Lower lobe of right lung (tissue), 2 donors: ENCODE measurements at regions not wholly inside any gene's neighbourhood (a gene's known extent, or its start where the extent isn't known, plus 50 kb on each side); places are given as distances from the start of the nearest gene placed in this dataset.
A peak's percentile ranks its signal among the peaks of the same experiment; 100 is the strongest.

Experiments
- ATAC-seq, 2 donors: fragments of 200-7000 bp; cut with Tn5 transposase; one replicate each; pipeline ENCODE4 v1.9.1; 2020 to 2022; ENCODE audit warnings: mild to moderate bottlenecking in 2 of 2, moderate library complexity in 2 of 2
- DNase-seq: peaks from one replicate; pipeline ENCODE4 v3.0.0-alpha.2; 2020
- H3K27ac ChIP-seq: fragments of 200-600 bp; one replicate; pipeline ENCODE4 v1.8.0; 2022
- H3K27me3 ChIP-seq: fragments of 200-600 bp; one replicate; pipeline ENCODE4 v1.8.0; 2022; ENCODE audit warnings: low read depth
- H3K36me3 ChIP-seq: fragments of 200-600 bp; one replicate; pipeline ENCODE4 v1.8.0; 2022; ENCODE audit warnings: mild to moderate bottlenecking
- H3K4me1 ChIP-seq: fragments of 200-600 bp; one replicate; pipeline ENCODE4 v1.8.0; 2022
- H3K4me3 ChIP-seq: fragments of 200-600 bp; one replicate; pipeline ENCODE4 v1.8.0; 2022; ENCODE audit warnings: mild to moderate bottlenecking
- H3K9me3 ChIP-seq: fragments of 200-600 bp; one replicate; pipeline ENCODE4 v1.8.0; 2022
- intact Hi-C: fragments of 100-400 bp; cut with DNase I; formaldehyde crosslinking; loops from one replicate; pipeline ENCODE4 v1.11.0; 2022
- TF ChIP-seq, protein P1 (sequence below): fragments of 200-600 bp; IDR thresholded peaks from one replicate; pipeline ENCODE4 v1.8.0; 2022; ENCODE audit warnings: antibody characterized with exemption, mild to moderate bottlenecking
- donor health status: DM: no; HTN: yes; CAD: no; lungs with severe emphysema.

DNA sequence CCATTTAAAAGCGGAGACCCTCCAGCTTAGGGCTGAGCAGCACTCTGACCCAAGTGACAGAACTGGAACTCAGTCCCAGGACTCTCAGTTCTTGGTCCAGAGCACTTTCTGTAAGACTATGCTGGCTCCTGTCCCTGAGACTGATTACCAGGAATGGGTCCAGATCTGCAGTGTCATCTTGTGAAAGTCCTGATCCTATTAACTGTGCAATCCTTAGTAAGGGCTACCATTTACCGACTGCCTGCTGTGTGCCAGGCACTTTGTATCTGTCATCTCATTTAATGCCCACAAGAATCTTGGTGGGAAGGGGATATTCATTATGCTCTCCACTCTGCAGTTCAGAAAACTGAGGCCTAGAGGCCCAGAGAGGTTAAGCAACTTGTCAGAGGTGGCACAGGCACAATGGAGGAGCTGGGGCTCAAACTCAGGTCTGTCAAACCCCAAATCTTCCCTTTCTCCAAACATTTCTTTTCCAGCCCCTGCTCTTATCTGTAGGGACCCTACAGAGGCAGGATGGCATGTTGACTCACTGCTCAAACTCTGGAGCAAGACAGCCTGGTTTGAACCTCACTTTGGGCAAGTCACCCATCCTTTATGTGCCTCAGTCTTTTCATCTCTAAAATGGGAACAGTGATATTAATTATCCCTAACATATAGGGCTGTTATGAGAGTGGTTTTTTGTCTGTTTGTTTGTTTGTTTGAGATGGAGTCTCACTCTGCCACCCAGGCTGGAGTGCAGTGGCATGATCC is 57.6 kb upstream of the IFNLR1 start:
- Histone ChIP-seq H3K4me1 (no peaks in the 10 kb centered on the region), H3K27me3 (no peaks in the 10 kb centered on the region), H3K9me3 (no peaks in the 10 kb centered on the region), H3K4me3 (no peak overlapping the region), H3K36me3 (no peaks in the 10 kb centered on the region), H3K27ac (no peak overlapping the region)
- DNase-seq: no peak
- no peak for ATAC-seq
- intact Hi-C loops: no loop called here
- TF ChIP-seq, protein P1, sequence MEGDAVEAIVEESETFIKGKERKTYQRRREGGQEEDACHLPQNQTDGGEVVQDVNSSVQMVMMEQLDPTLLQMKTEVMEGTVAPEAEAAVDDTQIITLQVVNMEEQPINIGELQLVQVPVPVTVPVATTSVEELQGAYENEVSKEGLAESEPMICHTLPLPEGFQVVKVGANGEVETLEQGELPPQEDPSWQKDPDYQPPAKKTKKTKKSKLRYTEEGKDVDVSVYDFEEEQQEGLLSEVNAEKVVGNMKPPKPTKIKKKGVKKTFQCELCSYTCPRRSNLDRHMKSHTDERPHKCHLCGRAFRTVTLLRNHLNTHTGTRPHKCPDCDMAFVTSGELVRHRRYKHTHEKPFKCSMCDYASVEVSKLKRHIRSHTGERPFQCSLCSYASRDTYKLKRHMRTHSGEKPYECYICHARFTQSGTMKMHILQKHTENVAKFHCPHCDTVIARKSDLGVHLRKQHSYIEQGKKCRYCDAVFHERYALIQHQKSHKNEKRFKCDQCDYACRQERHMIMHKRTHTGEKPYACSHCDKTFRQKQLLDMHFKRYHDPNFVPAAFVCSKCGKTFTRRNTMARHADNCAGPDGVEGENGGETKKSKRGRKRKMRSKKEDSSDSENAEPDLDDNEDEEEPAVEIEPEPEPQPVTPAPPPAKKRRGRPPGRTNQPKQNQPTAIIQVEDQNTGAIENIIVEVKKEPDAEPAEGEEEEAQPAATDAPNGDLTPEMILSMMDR: no peak

DNA sequence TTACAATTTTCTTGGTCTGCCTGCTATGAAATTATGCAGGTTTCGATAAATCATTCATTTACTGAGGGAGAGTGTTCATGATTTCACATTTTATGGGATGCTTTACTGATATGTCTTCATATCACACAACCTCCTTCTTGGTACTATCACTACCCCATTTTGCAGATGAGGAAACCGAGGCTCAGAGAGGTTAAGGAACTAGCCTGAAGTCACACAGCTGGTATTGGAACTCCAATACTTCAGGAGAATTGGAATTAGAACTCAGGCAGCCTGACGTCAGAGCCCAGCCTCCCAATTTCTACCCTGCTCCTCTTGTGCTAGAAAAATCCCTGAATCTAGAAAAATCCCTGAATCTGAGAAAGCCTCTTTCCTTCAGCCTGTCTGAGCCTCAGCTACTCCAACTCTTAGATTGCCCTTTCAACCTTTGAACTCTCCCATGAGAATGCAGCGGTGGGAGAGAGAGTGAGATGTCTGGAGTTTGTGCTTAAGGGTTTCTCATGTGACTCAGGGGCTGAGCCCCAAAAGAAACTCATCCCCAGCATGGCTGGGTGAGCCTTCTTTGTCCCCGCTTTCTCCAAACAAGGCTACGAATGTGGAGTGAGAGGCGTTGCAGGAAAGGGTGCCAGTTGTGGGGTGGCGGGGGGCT is 50.8 kb upstream of the IFNLR1 start:
- H3K4me3 ChIP-seq: no peak overlapping the region
- TF ChIP-seq, protein P1: no peak
- intact Hi-C loops: no loop called here
- no peak for DNase-seq
- H3K9me3 ChIP-seq: no peaks in the 10 kb centered on the region
- no peak for ATAC-seq
- no peaks in the 10 kb centered on the region for H3K36me3 ChIP-seq
- peaks cover 12% of the 10 kb centered on the region for H3K4me1 ChIP-seq
- no peaks in the 10 kb centered on the region for H3K27me3 ChIP-seq
- no peak overlapping the region for H3K27ac ChIP-seq

- DNase-seq (no peak), ATAC-seq (peak; percentile 90 to 96)
- no peaks in the 10 kb centered on the region for H3K27me3 ChIP-seq
- intact Hi-C loops: no loop called here
- no peaks in the 10 kb centered on the region for H3K36me3 ChIP-seq
- H3K9me3 ChIP-seq: no peaks in the 10 kb centered on the region
- H3K27ac ChIP-seq: no peak overlapping the region
- TF ChIP-seq, protein P1: no peak
- H3K4me1 ChIP-seq: peaks cover 12% of the 10 kb centered on the region
- no peak overlapping the region for H3K4me3 ChIP-seq
These were observed 49.8 kb upstream of the IFNLR1 start for GRCh38 chr1:24236789-24237371.
